ENCODE measurements at regions not wholly inside any gene's neighbourhood (a gene's known extent, or its start where the extent isn't known, plus 50 kb on each side); places are given as distances from the start of the nearest gene placed in this dataset.

DNA sequence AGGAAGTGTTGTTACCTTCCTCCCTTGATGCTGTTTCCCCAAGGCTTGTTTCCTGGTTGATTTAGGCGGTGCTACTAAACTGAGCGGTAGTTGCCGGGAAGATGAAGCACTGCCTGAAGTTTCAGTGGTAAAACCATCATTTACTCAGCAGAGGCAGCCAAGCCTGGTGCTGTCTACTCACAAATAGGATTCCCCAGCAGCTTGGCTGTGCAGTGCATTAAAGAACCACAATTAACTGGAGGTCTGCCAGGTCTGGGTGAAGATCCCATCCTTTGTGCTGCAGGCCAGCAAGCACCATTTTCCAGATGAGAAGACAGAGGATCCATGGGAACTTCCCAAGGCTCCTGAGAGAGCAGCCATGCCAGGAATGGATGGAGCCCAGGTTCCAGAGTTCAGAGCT, 231.9 kb upstream of the E2F8 start:
- no peak for TF ChIP-seq CTCF (IDR thresholded peaks at IDR 0.05; ENCODE audit: borderline replicate concordance, extremely low read depth, low read length, poor library complexity, severe bottlenecking)
- TF ChIP-seq EZH2 (IDR thresholded peaks at IDR 0.05; ENCODE audit: borderline replicate concordance, low read depth, low read length, severe bottlenecking), result no peak
